OCI-LY7 (cell line): ENCODE measurements at regions not wholly inside any gene's neighbourhood (a gene's known extent, or its start where the extent isn't known, plus 50 kb on each side); places are given as distances from the start of the nearest gene placed in this dataset.
"Not testable (repeated sequence)": the region's sequence is repeated elsewhere in the genome, so short reads cannot be mapped to it uniquely, and the experiment has no call there.

Source experiments
- EZH2phosphoT487 ChIP-seq: fragments of 200-600 bp; sonication (generic); IDR thresholded peaks from 2 replicates; pipeline ENCODE4 v1.6.1; 2018; ENCODE audit warnings: low read depth, borderline replicate concordance, mild to moderate bottlenecking, mixed run types, antibody characterized with exemption, low read length, moderate library complexity, mixed read lengths
- TF ChIP-seq, protein P1 (sequence below): fragments of 200-600 bp; sonication (generic); conservative IDR thresholded peaks from 2 replicates; pipeline ENCODE4 v1.5.1; 2014; ENCODE audit warnings: mild to moderate bottlenecking, antibody characterized with exemption, low read length, moderate library complexity, mixed read lengths

GRCh38 chr9:63785059-63785458 is 1500.0 kb downstream of the FOXD4L5 start:
- TF ChIP-seq, protein P1, sequence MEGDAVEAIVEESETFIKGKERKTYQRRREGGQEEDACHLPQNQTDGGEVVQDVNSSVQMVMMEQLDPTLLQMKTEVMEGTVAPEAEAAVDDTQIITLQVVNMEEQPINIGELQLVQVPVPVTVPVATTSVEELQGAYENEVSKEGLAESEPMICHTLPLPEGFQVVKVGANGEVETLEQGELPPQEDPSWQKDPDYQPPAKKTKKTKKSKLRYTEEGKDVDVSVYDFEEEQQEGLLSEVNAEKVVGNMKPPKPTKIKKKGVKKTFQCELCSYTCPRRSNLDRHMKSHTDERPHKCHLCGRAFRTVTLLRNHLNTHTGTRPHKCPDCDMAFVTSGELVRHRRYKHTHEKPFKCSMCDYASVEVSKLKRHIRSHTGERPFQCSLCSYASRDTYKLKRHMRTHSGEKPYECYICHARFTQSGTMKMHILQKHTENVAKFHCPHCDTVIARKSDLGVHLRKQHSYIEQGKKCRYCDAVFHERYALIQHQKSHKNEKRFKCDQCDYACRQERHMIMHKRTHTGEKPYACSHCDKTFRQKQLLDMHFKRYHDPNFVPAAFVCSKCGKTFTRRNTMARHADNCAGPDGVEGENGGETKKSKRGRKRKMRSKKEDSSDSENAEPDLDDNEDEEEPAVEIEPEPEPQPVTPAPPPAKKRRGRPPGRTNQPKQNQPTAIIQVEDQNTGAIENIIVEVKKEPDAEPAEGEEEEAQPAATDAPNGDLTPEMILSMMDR = not testable (repeated sequence)
- not testable (repeated sequence) for TF ChIP-seq EZH2phosphoT487
